ENCODE measurements at regions not wholly inside any gene's neighbourhood (a gene's known extent, or its start where the extent isn't known, plus 50 kb on each side); places are given as distances from the start of the nearest gene placed in this dataset.
"Not testable (repeated sequence)": the region's sequence is repeated elsewhere in the genome, so short reads cannot be mapped to it uniquely, and the experiment has no call there.

GRCh38 chr20:12180107-12180661 lies 262.5 kb downstream of the BTBD3 start:
- no peak for DNase-seq (ENCODE audit: low spot score)
- no peak for ATAC-seq

DNA sequence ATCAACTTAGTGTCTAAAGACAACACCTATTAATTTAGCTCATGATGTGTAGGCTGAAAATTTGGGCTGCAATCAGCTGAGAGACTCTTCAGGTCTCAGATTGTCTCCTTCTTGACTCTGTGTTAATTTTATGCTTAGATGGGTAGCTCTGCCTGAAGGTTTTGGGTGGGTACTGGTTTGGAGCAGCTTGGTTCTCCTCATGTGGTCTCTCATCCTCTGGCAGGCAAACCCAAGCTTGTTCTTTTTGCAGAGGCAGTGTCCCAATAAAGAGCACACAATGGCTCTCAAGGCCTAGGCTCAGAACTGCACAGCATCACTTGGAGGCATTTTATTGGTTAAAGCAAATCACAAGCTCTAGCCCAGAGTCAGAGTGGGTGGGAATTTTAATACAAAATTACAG lies 280.6 kb downstream of the BTBD3 start:
- DNase-seq (ENCODE audit: low spot score), result no peak
- no peak for ATAC-seq

DNA sequence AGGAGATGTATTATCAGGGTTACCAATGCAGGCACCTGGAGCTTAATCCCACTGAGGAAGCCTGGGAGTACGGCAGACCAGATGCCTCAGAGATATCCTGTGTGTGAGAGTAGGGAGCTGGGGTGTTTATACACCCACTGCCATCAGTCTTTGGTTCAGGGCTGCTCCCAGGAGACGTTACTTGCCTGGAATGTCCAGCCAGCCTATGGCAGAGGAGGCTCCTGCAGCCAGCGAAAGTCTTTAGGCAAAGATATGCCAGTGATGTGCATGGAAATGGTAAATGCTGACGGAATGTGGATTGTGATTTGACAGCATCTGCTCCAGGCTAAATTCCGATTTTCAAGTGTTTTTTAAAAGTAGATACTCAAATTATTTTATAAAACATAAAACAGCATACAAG lies 282.0 kb downstream of the BTBD3 start:
- DNase-seq (ENCODE audit: low spot score) (no peak), ATAC-seq (no peak)

DNA sequence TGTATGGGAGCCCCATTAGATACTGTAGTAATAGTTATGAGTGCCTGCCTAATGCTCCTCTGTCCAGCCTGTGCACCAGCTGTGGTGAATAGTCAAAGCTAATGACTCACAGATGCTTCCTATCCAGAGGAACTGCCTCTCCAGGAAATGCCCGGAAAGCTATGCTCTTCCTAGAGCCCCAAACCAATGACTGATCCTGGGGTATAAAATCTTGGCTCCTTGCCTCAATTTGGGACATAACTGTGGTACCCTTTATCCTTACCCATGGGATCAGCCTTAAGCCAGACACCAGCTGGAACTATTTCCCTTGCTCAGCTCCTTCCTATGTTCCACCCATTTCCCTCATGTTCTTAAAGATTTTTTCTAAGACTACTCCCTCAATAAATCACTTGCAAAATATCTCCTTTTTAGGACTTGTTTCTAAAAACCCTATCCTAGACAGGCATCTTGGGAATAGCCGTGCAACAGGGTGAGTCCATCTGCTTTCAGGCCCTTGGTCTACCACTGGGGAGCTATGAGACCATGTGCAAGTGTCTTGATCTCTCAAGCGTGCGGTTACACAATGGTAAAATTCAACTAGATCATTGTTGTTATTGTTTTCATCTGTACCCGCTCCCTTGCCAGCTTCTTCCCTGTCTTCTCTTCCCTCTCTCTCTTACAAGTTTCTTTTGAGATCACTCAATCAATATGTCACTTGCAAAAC lies 283.7 kb downstream of the BTBD3 start:
- DNase-seq (ENCODE audit: low spot score) (no peak), ATAC-seq (no peak)

GRCh38 chr20:12203399-12203798 lies 285.7 kb downstream of the BTBD3 start:
- ATAC-seq (no peak), DNase-seq (ENCODE audit: low spot score) (no peak)

DNA sequence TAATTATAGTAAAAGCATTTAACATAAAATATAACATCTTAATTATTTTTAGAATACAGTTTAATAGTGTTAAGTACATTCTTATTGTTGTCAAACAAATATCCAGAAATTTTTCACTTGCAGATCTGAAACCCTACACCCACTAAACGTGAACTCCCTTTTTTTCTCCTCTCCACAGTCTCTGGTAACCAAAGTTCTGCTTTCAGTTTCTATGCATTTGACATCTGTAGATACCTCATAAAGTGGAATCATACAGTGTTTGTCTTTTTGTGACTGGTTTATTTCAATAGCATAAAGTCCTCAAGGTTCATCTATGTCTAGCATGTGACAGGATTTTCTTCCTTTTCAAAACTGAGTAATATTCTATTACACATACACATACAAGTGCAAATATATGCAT lies 286.3 kb downstream of the BTBD3 start:
- no peak for ATAC-seq

GRCh38 chr20:12207875-12208274 lies 290.2 kb downstream of the BTBD3 start:
- ATAC-seq (peak; percentile 75), DNase-seq (ENCODE audit: low spot score) (no peak)

More for the DNA sequence above, 286.3 kb downstream of the BTBD3 start:
- no peak for DNase-seq (ENCODE audit: low spot score)

GRCh38 chr20:12210591-12210990 lies 292.9 kb downstream of the BTBD3 start:
- no peak for DNase-seq (ENCODE audit: low spot score)
- ATAC-seq, result no peak

GRCh38 chr20:12211361-12211760 lies 293.7 kb downstream of the BTBD3 start:
- no peak for DNase-seq (ENCODE audit: low spot score)
- no peak for ATAC-seq

DNA sequence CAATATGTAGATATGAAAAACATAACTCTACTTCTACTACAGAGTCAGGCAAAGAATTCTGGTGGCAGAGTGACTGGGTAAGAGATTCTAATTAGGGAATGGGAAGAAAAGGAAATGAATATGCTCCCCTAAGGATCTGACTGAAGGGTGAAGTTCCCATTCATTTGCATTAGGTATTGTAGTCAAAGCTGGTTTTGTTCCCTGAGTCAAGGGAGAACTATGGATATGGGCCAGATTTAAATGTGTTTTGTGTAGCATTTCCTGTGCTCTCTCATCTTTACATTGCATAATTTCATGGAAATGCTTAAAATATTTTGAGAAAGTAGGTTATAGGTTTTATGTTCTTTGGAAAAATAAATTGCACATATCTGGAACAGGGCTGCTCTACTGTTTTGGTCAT lies 299.7 kb downstream of the BTBD3 start:
- ATAC-seq (no peak), DNase-seq (ENCODE audit: low spot score) (no peak)

- no peak for ATAC-seq
- no peak for DNase-seq (ENCODE audit: low spot score)
Measured at GRCh38 chr20:12219798-12220197, 302.1 kb downstream of the BTBD3 start.

DNA sequence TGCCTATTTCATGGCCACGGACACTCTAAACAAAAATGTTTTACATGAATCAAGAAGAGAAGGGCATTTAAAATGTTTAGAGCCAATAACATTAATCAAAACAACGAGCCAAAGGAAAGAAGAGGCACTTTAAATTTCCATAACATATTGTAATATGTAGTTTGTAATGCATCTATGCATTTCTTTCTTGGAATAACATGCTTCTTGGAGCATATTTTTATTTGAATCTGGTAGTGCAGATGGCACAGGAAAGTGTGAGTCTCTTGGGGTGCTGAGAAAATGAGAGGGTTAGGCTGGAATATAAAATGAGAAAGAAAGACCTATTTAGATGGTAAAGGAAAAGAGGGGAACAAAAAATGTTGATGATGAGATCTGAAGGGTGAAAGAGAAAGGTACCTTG lies 305.4 kb downstream of the BTBD3 start:
- ATAC-seq (no peak), DNase-seq (ENCODE audit: low spot score) (no peak)

GRCh38 chr20:12225898-12226297 lies 308.2 kb downstream of the BTBD3 start:
- DNase-seq (ENCODE audit: low spot score) (no peak), ATAC-seq (no peak)

- no peak for ATAC-seq
- no peak for DNase-seq (ENCODE audit: low spot score)
Measured at GRCh38 chr20:12229891-12230290, 312.2 kb downstream of the BTBD3 start.

GRCh38 chr20:12237772-12238171 lies 320.1 kb downstream of the BTBD3 start:
- DNase-seq (ENCODE audit: low spot score) (no peak), ATAC-seq (no peak)

DNA sequence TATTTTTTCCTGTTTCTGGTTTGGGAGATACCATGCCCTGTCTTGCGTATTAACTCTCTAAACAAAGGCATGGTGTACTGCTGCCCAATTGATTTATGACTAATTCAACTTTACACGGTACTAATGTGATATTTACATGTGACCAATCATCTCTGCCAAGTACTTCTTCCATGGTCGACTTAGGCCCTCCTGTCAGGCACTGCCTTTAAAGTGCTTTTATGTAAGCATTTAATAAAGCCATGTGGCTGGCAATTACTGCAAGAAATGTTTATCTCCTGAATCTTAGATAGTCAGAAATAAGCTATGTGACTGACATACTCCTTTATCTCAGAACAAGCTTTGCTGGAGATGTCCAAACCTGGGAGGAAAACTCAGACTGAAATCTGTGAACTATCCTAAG lies 323.4 kb downstream of the BTBD3 start:
- ATAC-seq (no peak), DNase-seq (ENCODE audit: low spot score) (no peak)

DNA sequence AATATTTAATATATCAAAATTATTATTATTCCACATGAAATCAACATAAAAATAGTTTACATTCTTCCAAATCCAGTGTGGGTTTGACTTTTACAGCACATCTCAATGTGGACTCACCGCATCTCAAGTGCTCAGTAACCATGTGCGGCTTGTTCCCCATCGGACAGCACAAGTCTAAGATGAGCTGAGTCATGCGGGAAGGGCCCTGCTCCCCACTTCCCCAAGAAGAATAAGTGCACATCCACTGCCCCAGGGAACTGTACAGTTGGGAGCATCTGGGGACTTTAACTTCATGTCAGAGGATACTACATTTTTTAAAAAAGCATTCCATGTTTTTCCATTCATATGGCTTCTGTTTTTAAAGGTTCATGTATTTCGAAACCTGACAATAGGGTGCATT lies 325.6 kb downstream of the BTBD3 start:
- DNase-seq (ENCODE audit: low spot score), result no peak
- no peak for ATAC-seq

GRCh38 chr20:12248481-12248880 lies 330.8 kb downstream of the BTBD3 start:
- DNase-seq (ENCODE audit: low spot score) (no peak), ATAC-seq (no peak)

DNA sequence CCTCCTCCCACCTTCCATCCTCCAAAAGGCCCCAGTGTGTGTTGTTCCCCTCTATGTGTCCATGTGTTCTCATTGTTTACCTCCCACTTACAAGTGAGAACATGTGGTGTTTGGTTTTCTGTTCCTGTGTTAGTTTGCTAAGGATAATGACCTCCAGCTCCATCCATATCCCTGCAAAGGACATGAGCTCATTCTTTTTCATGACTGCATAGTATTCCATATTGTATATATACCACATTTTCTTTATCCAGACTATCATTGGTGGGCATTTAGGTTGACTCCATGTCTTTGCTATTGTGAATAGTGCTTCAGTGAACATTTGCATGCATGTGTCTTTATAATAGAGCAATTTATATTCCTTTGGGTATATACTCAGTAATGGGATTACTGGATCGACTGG lies 333.0 kb downstream of the BTBD3 start:
- ATAC-seq; DNase-seq (ENCODE audit: low spot score): not testable (repeated sequence)

DNA sequence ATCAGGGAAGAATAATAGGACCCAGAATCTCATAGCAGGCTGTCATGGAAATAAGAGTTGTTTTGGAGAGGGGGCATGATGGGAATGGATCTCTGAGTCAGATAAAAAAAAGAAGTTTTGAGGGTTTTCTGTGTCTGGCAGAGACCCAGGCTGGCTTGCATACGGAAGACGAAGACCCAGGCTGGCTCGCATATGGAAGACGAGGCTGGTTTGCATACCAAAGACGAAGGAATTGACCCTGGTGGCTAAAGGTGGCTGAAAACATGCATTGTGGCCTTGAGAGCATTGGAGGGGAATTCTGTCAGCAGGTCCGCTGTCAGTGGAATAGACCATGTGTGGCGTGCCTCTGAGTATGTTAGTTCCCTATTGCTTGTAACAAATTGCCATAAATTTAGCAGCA lies 335.1 kb downstream of the BTBD3 start:
- DNase-seq (ENCODE audit: low spot score) (no peak), ATAC-seq (no peak)

- ATAC-seq (no peak), DNase-seq (ENCODE audit: low spot score) (no peak)
Measured at GRCh38 chr20:12255461-12255970, 337.8 kb downstream of the BTBD3 start.

- ATAC-seq (no peak), DNase-seq (ENCODE audit: low spot score) (no peak)
Measured at GRCh38 chr20:12256806-12257205, 339.1 kb downstream of the BTBD3 start.

DNA sequence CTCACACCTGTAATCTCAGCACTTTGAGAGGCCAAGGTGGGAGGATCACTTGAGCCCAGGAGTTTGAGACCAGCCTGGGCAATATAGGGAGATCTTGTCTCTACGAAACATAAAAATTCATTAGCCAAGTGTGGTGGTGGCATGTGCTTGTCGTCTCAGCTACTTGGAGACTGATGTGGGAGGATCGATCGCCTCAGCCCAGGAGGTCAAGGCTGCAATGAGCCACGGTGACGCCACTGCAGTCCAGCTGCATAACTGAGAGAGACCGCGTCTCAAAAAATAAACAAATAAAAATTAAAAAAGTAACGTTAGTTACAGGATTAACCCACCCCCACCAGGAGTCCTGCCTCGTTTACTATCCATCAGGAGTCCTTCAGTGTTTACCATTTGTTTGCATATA lies 345.1 kb downstream of the BTBD3 start:
- ATAC-seq (no peak), DNase-seq (ENCODE audit: low spot score) (no peak)
